ENCODE measurements at regions not wholly inside any gene's neighbourhood (a gene's known extent, or its start where the extent isn't known, plus 50 kb on each side); places are given as distances from the start of the nearest gene placed in this dataset.

GRCh38 chr10:70970830-70971229, 82.5 kb upstream of the PCBD1 start:
- TF ChIP-seq EZH2 (IDR thresholded peaks at IDR 0.05) (no peak), POLR2AphosphoS5 (IDR thresholded peaks at IDR 0.05; ENCODE audit: low read depth, low read length) (no peak), EZH2phosphoT487 (IDR thresholded peaks at IDR 0.05; ENCODE audit: borderline replicate concordance) (no peak), ZBTB33 (IDR thresholded peaks at IDR 0.05; ENCODE audit: extremely low read depth, insufficient replicate concordance, low read length) (no peak), MAX (IDR thresholded peaks at IDR 0.05) (no peak), POLR2A (IDR thresholded peaks at IDR 0.05; ENCODE audit: borderline replicate concordance, extremely low read depth, insufficient read depth, insufficient read length) (no peak)

All from HCT116 (cell line).